Chondrocyte (in vitro differentiated cells): ENCODE measurements at regions not wholly inside any gene's neighbourhood (a gene's known extent, or its start where the extent isn't known, plus 50 kb on each side); places are given as distances from the start of the nearest gene placed in this dataset.

ENCODE experiments used
- DNase-seq: peaks from one replicate; pipeline ENCODE4 v3.0.0; 2021; ENCODE audit warnings: mixed read lengths, low spot score
- H3K27ac Mint-ChIP-seq: one replicate; pipeline ENCODE4 v1.8.0; 2021; ENCODE audit warnings: mild to moderate bottlenecking, moderate library complexity, mixed read lengths; ENCODE audit not compliant: unreplicated experiment
- H3K27me3 Mint-ChIP-seq: 2 replicates; pipeline ENCODE4 v1.8.0; 2021; ENCODE audit warnings: low read depth, mixed read lengths
- H3K36me3 Mint-ChIP-seq: 2 replicates; pipeline ENCODE4 v1.8.0; 2021; ENCODE audit warnings: low read depth, mixed read lengths
- H3K4me1 Mint-ChIP-seq: 2 replicates; pipeline ENCODE4 v1.8.0; 2021; ENCODE audit warnings: low read depth, mild to moderate bottlenecking, mixed read lengths
- H3K4me3 Mint-ChIP-seq: one replicate; pipeline ENCODE4 v1.8.0; 2021; ENCODE audit warnings: mild to moderate bottlenecking, moderate library complexity, mixed read lengths; ENCODE audit not compliant: unreplicated experiment
- H3K9me3 Mint-ChIP-seq: 2 replicates; pipeline ENCODE4 v1.8.0; 2021; ENCODE audit warnings: low read depth, mixed read lengths
- CTCF ChIP-seq: fragments of 200-600 bp; sonication (generic); IDR thresholded peaks from 2 replicates; pipeline ENCODE4 v1.5.0; 2021; ENCODE audit warnings: antibody characterized with exemption, mild to moderate bottlenecking, moderate library complexity

GRCh38 chr10:81534991-81535390, 340.0 kb upstream of the NRG3 start:
- Mint-ChIP-seq H3K27ac (no peak overlapping the region), H3K27me3 (no peaks in the 10 kb centered on the region), H3K36me3 (no peaks in the 10 kb centered on the region), H3K4me1 (no peaks in the 10 kb centered on the region), H3K9me3 (peaks cover 21% of the 10 kb centered on the region), H3K4me3 (no peak overlapping the region)
- DNase-seq: no peak
- no peak for TF ChIP-seq CTCF

- no peak for TF ChIP-seq CTCF
- H3K36me3 Mint-ChIP-seq: no peaks in the 10 kb centered on the region
- H3K27me3 Mint-ChIP-seq: no peaks in the 10 kb centered on the region
- H3K4me3 Mint-ChIP-seq: no peak overlapping the region
- H3K9me3 Mint-ChIP-seq: peaks cover 21% of the 10 kb centered on the region
- no peak overlapping the region for H3K27ac Mint-ChIP-seq
- no peak for DNase-seq
- H3K4me1 Mint-ChIP-seq: no peaks in the 10 kb centered on the region
These were observed 333.5 kb upstream of the NRG3 start for GRCh38 chr10:81541517-81541916.

GRCh38 chr10:81546243-81546642, 328.8 kb upstream of the NRG3 start:
- Mint-ChIP-seq H3K27ac (no peak overlapping the region), H3K4me1 (no peaks in the 10 kb centered on the region), H3K27me3 (no peaks in the 10 kb centered on the region), H3K4me3 (no peak overlapping the region), H3K9me3 (peaks cover 25% of the 10 kb centered on the region), H3K36me3 (no peaks in the 10 kb centered on the region)
- no peak for DNase-seq
- TF ChIP-seq CTCF: no peak

- no peaks in the 10 kb centered on the region for H3K36me3 Mint-ChIP-seq
- H3K4me1 Mint-ChIP-seq: no peaks in the 10 kb centered on the region
- H3K27me3 Mint-ChIP-seq: no peaks in the 10 kb centered on the region
- no peak for DNase-seq
- TF ChIP-seq CTCF: no peak
- H3K9me3 Mint-ChIP-seq: peaks cover 39% of the 10 kb centered on the region
- no peak overlapping the region for H3K27ac Mint-ChIP-seq
- no peak overlapping the region for H3K4me3 Mint-ChIP-seq
These were observed 326.8 kb upstream of the NRG3 start for GRCh38 chr10:81548160-81548559.

GRCh38 chr10:81564143-81564542, 310.9 kb upstream of the NRG3 start:
- Mint-ChIP-seq H3K27ac (no peak overlapping the region), H3K36me3 (no peaks in the 10 kb centered on the region), H3K9me3 (peaks cover 11% of the 10 kb centered on the region), H3K4me3 (no peak overlapping the region), H3K4me1 (no peaks in the 10 kb centered on the region), H3K27me3 (peaks cover 2% of the 10 kb centered on the region)
- no peak for TF ChIP-seq CTCF
- DNase-seq: no peak
